ENCODE measurements at regions not wholly inside any gene's neighbourhood (a gene's known extent, or its start where the extent isn't known, plus 50 kb on each side); places are given as distances from the start of the nearest gene placed in this dataset.

- Histone ChIP-seq H3K9me3 (ENCODE audit: low read depth, low read length) (no peaks in the 10 kb centered on the region), H3K4me2 (ENCODE audit: insufficient read depth, low read length) (no peak overlapping the region), H2AFZ (ENCODE audit: low read length) (no peak overlapping the region), H3K27me3 (ENCODE audit: insufficient read depth, low read length) (no peaks in the 10 kb centered on the region), H3K4me1 (ENCODE audit: insufficient read depth, low read length) (no peaks in the 10 kb centered on the region), H3K27ac (ENCODE audit: low read depth, low read length) (no peak overlapping the region), H4K20me1 (ENCODE audit: insufficient read depth, low read length) (no peaks in the 10 kb centered on the region), H3K36me3 (ENCODE audit: insufficient read depth, low read length) (no peaks in the 10 kb centered on the region), H3K79me2 (ENCODE audit: insufficient read depth, low read length) (no peaks in the 10 kb centered on the region), H3K4me3 (ENCODE audit: insufficient read depth, low read length) (no peak overlapping the region)
- TF ChIP-seq, protein P1, sequence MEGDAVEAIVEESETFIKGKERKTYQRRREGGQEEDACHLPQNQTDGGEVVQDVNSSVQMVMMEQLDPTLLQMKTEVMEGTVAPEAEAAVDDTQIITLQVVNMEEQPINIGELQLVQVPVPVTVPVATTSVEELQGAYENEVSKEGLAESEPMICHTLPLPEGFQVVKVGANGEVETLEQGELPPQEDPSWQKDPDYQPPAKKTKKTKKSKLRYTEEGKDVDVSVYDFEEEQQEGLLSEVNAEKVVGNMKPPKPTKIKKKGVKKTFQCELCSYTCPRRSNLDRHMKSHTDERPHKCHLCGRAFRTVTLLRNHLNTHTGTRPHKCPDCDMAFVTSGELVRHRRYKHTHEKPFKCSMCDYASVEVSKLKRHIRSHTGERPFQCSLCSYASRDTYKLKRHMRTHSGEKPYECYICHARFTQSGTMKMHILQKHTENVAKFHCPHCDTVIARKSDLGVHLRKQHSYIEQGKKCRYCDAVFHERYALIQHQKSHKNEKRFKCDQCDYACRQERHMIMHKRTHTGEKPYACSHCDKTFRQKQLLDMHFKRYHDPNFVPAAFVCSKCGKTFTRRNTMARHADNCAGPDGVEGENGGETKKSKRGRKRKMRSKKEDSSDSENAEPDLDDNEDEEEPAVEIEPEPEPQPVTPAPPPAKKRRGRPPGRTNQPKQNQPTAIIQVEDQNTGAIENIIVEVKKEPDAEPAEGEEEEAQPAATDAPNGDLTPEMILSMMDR (IDR thresholded peaks at IDR 0.05; ENCODE audit: extremely low read depth, low read depth, low read length), result no peak
- DNase-seq (ENCODE audit: insufficient read length, low spot score, missing footprints), result no peak
These were observed 473.6 kb downstream of the NUP35 start for GRCh38 chr2:183597841-183598240.

- DNase-seq (ENCODE audit: insufficient read length, low spot score, missing footprints), result no peak
- H3K79me2 ChIP-seq (ENCODE audit: insufficient read depth, low read length), result no peaks in the 10 kb centered on the region
- no peaks in the 10 kb centered on the region for H3K4me1 ChIP-seq (ENCODE audit: insufficient read depth, low read length)
- H3K36me3 ChIP-seq (ENCODE audit: insufficient read depth, low read length), result no peaks in the 10 kb centered on the region
- no peak overlapping the region for H3K4me3 ChIP-seq (ENCODE audit: insufficient read depth, low read length)
- no peak overlapping the region for H3K27ac ChIP-seq (ENCODE audit: low read depth, low read length)
- H2AFZ ChIP-seq (ENCODE audit: low read length), result no peak overlapping the region
- no peak overlapping the region for H3K4me2 ChIP-seq (ENCODE audit: insufficient read depth, low read length)
- H3K27me3 ChIP-seq (ENCODE audit: insufficient read depth, low read length), result no peaks in the 10 kb centered on the region
- H4K20me1 ChIP-seq (ENCODE audit: insufficient read depth, low read length), result no peaks in the 10 kb centered on the region
- no peaks in the 10 kb centered on the region for H3K9me3 ChIP-seq (ENCODE audit: low read depth, low read length)
- TF ChIP-seq, protein P1 (IDR thresholded peaks at IDR 0.05; ENCODE audit: extremely low read depth, low read depth, low read length), result no peak
These were observed 479.8 kb downstream of the NUP35 start for GRCh38 chr2:183604065-183604464.

- Histone ChIP-seq H3K4me2 (ENCODE audit: insufficient read depth, low read length) (no peak overlapping the region), H3K79me2 (ENCODE audit: insufficient read depth, low read length) (no peaks in the 10 kb centered on the region), H3K9me3 (ENCODE audit: low read depth, low read length) (no peaks in the 10 kb centered on the region), H4K20me1 (ENCODE audit: insufficient read depth, low read length) (no peaks in the 10 kb centered on the region), H3K4me1 (ENCODE audit: insufficient read depth, low read length) (no peaks in the 10 kb centered on the region), H3K27me3 (ENCODE audit: insufficient read depth, low read length) (no peaks in the 10 kb centered on the region), H2AFZ (ENCODE audit: low read length) (no peak overlapping the region), H3K27ac (ENCODE audit: low read depth, low read length) (no peak overlapping the region), H3K36me3 (ENCODE audit: insufficient read depth, low read length) (no peaks in the 10 kb centered on the region), H3K4me3 (ENCODE audit: insufficient read depth, low read length) (no peak overlapping the region)
- TF ChIP-seq, protein P1 (IDR thresholded peaks at IDR 0.05; ENCODE audit: extremely low read depth, low read depth, low read length), result no peak
- DNase-seq (ENCODE audit: insufficient read length, low spot score, missing footprints), result no peak
These were observed 481.2 kb downstream of the NUP35 start for GRCh38 chr2:183605440-183605839.

DNA sequence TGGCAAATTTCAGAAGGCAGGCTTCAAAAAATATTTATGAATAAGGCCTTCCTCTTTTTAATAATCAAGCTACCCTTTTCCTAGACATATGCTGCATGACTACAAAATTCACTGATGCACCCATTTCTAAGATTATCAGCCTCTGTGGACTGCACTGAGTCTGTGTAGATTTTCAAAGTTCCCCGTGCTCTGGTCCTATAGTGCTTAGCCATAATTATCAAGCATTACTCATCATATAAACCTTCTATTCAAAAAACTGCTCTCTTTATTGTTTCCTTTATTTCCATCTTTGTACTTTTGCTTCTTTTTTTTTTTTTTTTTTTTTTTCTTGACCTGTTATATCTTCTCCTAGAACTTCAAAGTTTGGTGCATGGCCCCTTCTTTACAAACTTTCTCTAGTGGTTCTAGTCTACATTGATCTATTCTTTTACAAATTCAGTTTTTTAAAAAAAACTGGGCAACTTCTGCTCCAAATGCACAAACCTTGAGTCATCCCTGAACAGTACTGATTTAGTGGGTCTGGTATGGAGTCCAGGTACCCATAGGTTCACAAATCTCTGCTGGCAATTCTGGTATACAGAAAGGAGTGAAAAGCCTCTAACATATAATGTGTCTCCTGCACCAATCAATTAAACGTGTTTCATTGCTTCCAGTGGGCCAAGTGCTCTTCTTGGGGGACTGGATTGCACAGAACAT lies 481.9 kb downstream of the NUP35 start:
- Histone ChIP-seq H3K27ac (ENCODE audit: low read depth, low read length) (no peak overlapping the region), H2AFZ (ENCODE audit: low read length) (no peak overlapping the region), H3K27me3 (ENCODE audit: insufficient read depth, low read length) (no peaks in the 10 kb centered on the region), H3K36me3 (ENCODE audit: insufficient read depth, low read length) (no peaks in the 10 kb centered on the region), H3K4me3 (ENCODE audit: insufficient read depth, low read length) (no peak overlapping the region), H3K4me1 (ENCODE audit: insufficient read depth, low read length) (no peaks in the 10 kb centered on the region), H3K9me3 (ENCODE audit: low read depth, low read length) (no peaks in the 10 kb centered on the region), H4K20me1 (ENCODE audit: insufficient read depth, low read length) (no peaks in the 10 kb centered on the region), H3K79me2 (ENCODE audit: insufficient read depth, low read length) (no peaks in the 10 kb centered on the region), H3K4me2 (ENCODE audit: insufficient read depth, low read length) (no peak overlapping the region)
- no peak for DNase-seq (ENCODE audit: insufficient read length, low spot score, missing footprints)
- TF ChIP-seq, protein P1 (IDR thresholded peaks at IDR 0.05; ENCODE audit: extremely low read depth, low read depth, low read length), result no peak

All from osteoblast (primary cell).